ENCODE measurements at regions not wholly inside any gene's neighbourhood (a gene's known extent, or its start where the extent isn't known, plus 50 kb on each side); places are given as distances from the start of the nearest gene placed in this dataset.

- TF ChIP-seq CTCF (optimal IDR thresholded peaks at IDR 0.05 in 1 of 3, IDR thresholded peaks at IDR 0.05 in 1 of 3, conservative IDR thresholded peaks at IDR 0.05 in 1 of 3; ENCODE audit: extremely low read depth in 1 of 3, insufficient read depth in 2 of 3, low read length in 3 of 3) (no peak), EZH2 (IDR thresholded peaks at IDR 0.05; ENCODE audit: low read length) (no peak)
Measured at GRCh38 chr7:142414135-142414534, 156.3 kb upstream of the PRSS58 start.
